Liver (tissue), 3 donors: ENCODE measurements at regions not wholly inside any gene's neighbourhood (a gene's known extent, or its start where the extent isn't known, plus 50 kb on each side); places are given as distances from the start of the nearest gene placed in this dataset.

Experiments
- CTCF ChIP-seq: fragments of 150-350 bp; IDR thresholded peaks from 2 replicates; pipeline ENCODE4 v1.5.1; 2017; ENCODE audit warnings: improper control_type of control experiment, low read depth, low read length; ENCODE audit not compliant: missing input control
- EGR1 ChIP-seq, 2 donors: IDR thresholded peaks; 2 replicates each; pipeline ENCODE4 v1.6.1; 2016 to 2018; ENCODE audit warnings: antibody characterized with exemption in 2 of 2, low read depth in 2 of 2
- FOXA1 ChIP-seq: IDR thresholded peaks from 2 replicates; pipeline ENCODE4 v1.6.1; 2016; ENCODE audit warnings: antibody characterized with exemption
- GABPA ChIP-seq, 2 donors: IDR thresholded peaks in 1 of 2; conservative IDR thresholded peaks in 1 of 2; 2 replicates each; pipeline ENCODE4 v1.6.1; 2016; ENCODE audit warnings: antibody characterized with exemption in 2 of 2, mild to moderate bottlenecking in 1 of 2, moderate library complexity in 1 of 2
- RAD21 ChIP-seq, 2 donors: IDR thresholded peaks; 2 replicates each; pipeline ENCODE4 v1.6.1; 2016; ENCODE audit warnings: antibody characterized with exemption in 2 of 2, mild to moderate bottlenecking in 2 of 2
- SP1 ChIP-seq: IDR thresholded peaks from 2 replicates; pipeline ENCODE4 v1.6.1; 2018; ENCODE audit warnings: antibody characterized with exemption, mild to moderate bottlenecking
- YY1 ChIP-seq: IDR thresholded peaks from 2 replicates; pipeline ENCODE4 v1.6.1; 2016; ENCODE audit warnings: antibody characterized with exemption, mild to moderate bottlenecking
- ZBTB33 ChIP-seq: IDR thresholded peaks from 2 replicates; pipeline ENCODE4 v1.6.1; 2016; ENCODE audit warnings: antibody characterized with exemption
- TF ChIP-seq, protein P1 (sequence below): IDR thresholded peaks from 2 replicates; pipeline ENCODE4 v1.6.1; 2016; ENCODE audit warnings: antibody characterized with exemption, mild to moderate bottlenecking
- TF ChIP-seq, protein P2 (sequence below): IDR thresholded peaks from 2 replicates; pipeline ENCODE4 v1.6.1; 2016; ENCODE audit warnings: antibody characterized with exemption
- TF ChIP-seq, protein P3 (sequence below): IDR thresholded peaks from 2 replicates; pipeline ENCODE4 v1.6.1; 2016; ENCODE audit warnings: antibody characterized with exemption
- donor health status: healthy.
- donor health status: healthy.

- TF ChIP-seq CTCF: no peak
- TF ChIP-seq RAD21 (IDR thresholded peaks at IDR 0.05): no peak
- no peak for TF ChIP-seq SP1
- TF ChIP-seq, protein P1, sequence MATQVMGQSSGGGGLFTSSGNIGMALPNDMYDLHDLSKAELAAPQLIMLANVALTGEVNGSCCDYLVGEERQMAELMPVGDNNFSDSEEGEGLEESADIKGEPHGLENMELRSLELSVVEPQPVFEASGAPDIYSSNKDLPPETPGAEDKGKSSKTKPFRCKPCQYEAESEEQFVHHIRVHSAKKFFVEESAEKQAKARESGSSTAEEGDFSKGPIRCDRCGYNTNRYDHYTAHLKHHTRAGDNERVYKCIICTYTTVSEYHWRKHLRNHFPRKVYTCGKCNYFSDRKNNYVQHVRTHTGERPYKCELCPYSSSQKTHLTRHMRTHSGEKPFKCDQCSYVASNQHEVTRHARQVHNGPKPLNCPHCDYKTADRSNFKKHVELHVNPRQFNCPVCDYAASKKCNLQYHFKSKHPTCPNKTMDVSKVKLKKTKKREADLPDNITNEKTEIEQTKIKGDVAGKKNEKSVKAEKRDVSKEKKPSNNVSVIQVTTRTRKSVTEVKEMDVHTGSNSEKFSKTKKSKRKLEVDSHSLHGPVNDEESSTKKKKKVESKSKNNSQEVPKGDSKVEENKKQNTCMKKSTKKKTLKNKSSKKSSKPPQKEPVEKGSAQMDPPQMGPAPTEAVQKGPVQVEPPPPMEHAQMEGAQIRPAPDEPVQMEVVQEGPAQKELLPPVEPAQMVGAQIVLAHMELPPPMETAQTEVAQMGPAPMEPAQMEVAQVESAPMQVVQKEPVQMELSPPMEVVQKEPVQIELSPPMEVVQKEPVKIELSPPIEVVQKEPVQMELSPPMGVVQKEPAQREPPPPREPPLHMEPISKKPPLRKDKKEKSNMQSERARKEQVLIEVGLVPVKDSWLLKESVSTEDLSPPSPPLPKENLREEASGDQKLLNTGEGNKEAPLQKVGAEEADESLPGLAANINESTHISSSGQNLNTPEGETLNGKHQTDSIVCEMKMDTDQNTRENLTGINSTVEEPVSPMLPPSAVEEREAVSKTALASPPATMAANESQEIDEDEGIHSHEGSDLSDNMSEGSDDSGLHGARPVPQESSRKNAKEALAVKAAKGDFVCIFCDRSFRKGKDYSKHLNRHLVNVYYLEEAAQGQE: no peak
- TF ChIP-seq, protein P2, sequence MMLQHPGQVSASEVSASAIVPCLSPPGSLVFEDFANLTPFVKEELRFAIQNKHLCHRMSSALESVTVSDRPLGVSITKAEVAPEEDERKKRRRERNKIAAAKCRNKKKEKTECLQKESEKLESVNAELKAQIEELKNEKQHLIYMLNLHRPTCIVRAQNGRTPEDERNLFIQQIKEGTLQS: no peak
- no peak for TF ChIP-seq YY1
- TF ChIP-seq GABPA (IDR thresholded peaks at IDR 0.05 in 1 of 2, conservative IDR thresholded peaks at IDR 0.05 in 1 of 2): no peak
- TF ChIP-seq, protein P3, sequence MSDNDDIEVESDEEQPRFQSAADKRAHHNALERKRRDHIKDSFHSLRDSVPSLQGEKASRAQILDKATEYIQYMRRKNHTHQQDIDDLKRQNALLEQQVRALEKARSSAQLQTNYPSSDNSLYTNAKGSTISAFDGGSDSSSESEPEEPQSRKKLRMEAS: no peak
- no peak for TF ChIP-seq EGR1 (IDR thresholded peaks at IDR 0.05; ENCODE audit: low read depth in 2 of 2)
- no peak for TF ChIP-seq ZBTB33
- TF ChIP-seq FOXA1: no peak
Measured at GRCh38 chr16:77060614-77061013, 130.4 kb upstream of the MON1B start.
